ENCODE measurements at regions not wholly inside any gene's neighbourhood (a gene's known extent, or its start where the extent isn't known, plus 50 kb on each side); places are given as distances from the start of the nearest gene placed in this dataset.

GRCh38 chr14:87678624-87679023 is 314.4 kb downstream of the GALC start:
- no peak for FAIRE-seq
- CTCF ChIA-PET (ENCODE audit: low intra/inter-chr PET ratio, low total read pairs): no interaction called here
- Histone ChIP-seq H3K4me1 (ENCODE audit: insufficient read depth, low read length) (no peaks in the 10 kb centered on the region), H3K4me2 (ENCODE audit: low read depth, low read length) (no peak overlapping the region), H2AFZ (ENCODE audit: low read length) (no peak overlapping the region), H4K20me1 (ENCODE audit: insufficient read depth, low read length) (no peaks in the 10 kb centered on the region), H3K79me2 (ENCODE audit: insufficient read depth, low read length) (no peaks in the 10 kb centered on the region), H3K9ac (ENCODE audit: insufficient read depth, low read depth, low read length) (no peak overlapping the region), H3K36me3 (replicated peaks in 1 of 2; ENCODE audit: control insufficient read depth in 1 of 2, insufficient read depth in 2 of 2, low read length in 2 of 2) (no peaks in the 10 kb centered on the region), H3K27ac (ENCODE audit: extremely low read length, insufficient read depth, low read length) (no peak overlapping the region), H3K27me3 (ENCODE audit: control insufficient read depth in 1 of 2, insufficient read depth in 2 of 2, low read length in 2 of 2) (no peaks in the 10 kb centered on the region; a peak in 1 of 5 replicates), H3K9me3 (ENCODE audit: low read length) (no peaks in the 10 kb centered on the region), H3K4me3 (replicated peaks in 1 of 3; ENCODE audit: insufficient read depth in 1 of 3, low read depth in 2 of 3, low read length in 3 of 3) (no peak overlapping the region)
- BruUV-seq (replicated peaks): no TSS peak
- ATAC-seq: no peak
- in situ Hi-C loops (cut with HindIII; ENCODE audit: extremely low pct_ligation_motif_present, low pct_unique_long_range_greater_than_20kb): no loop called here
- no peak for DNase-seq (ENCODE audit: low spot score)
- POLR2A ChIA-PET: no interaction called here
- TF ChIP-seq YEATS4 (CRISPR knock-in tag; IDR thresholded peaks at IDR 0.05; ENCODE audit: borderline replicate concordance): no peak
- TF ChIP-seq NBN (conservative IDR thresholded peaks at IDR 0.05): no peak
- no peak for TF ChIP-seq ARID5B (CRISPR knock-in tag; IDR thresholded peaks at IDR 0.05)
- intact Hi-C loops (cut with micrococcal nuclease; ENCODE audit: unreplicated experiment): no loop called here
- 0% methylated on average over 4 of the region's 4 CpGs for WGBS (ENCODE audit: low lambda C conversion rate)

- Histone ChIP-seq H3K36me3 (replicated peaks in 1 of 2; ENCODE audit: control insufficient read depth in 1 of 2, insufficient read depth in 2 of 2, low read length in 2 of 2) (no peaks in the 10 kb centered on the region), H3K79me2 (ENCODE audit: insufficient read depth, low read length) (no peaks in the 10 kb centered on the region), H3K4me1 (ENCODE audit: insufficient read depth, low read length) (no peaks in the 10 kb centered on the region), H4K20me1 (ENCODE audit: insufficient read depth, low read length) (no peaks in the 10 kb centered on the region), H3K27me3 (ENCODE audit: control insufficient read depth in 1 of 2, insufficient read depth in 2 of 2, low read length in 2 of 2) (no peaks in the 10 kb centered on the region; a peak in 1 of 5 replicates), H3K4me3 (replicated peaks in 1 of 3; ENCODE audit: insufficient read depth in 1 of 3, low read depth in 2 of 3, low read length in 3 of 3) (no peak overlapping the region), H3K27ac (ENCODE audit: extremely low read length, insufficient read depth, low read length) (no peak overlapping the region), H3K9ac (ENCODE audit: insufficient read depth, low read depth, low read length) (no peak overlapping the region), H3K9me3 (ENCODE audit: low read length) (no peaks in the 10 kb centered on the region), H2AFZ (ENCODE audit: low read length) (no peak overlapping the region), H3K4me2 (ENCODE audit: low read depth, low read length) (no peak overlapping the region)
- in situ Hi-C loops (cut with HindIII; ENCODE audit: extremely low pct_ligation_motif_present, low pct_unique_long_range_greater_than_20kb) (no loop called here), intact Hi-C loops (cut with micrococcal nuclease; ENCODE audit: unreplicated experiment) (no loop called here)
- BruUV-seq (replicated peaks): no TSS peak
- no peak for DNase-seq (ENCODE audit: low spot score)
- POLR2A ChIA-PET: no interaction called here
- WGBS (ENCODE audit: low lambda C conversion rate): 2% methylated on average over 2 of the region's 2 CpGs
- FAIRE-seq: no peak
- CTCF ChIA-PET (ENCODE audit: low intra/inter-chr PET ratio, low total read pairs): no interaction called here
- ATAC-seq: no peak
- no peak for TF ChIP-seq SRSF4 (IDR thresholded peaks at IDR 0.05; ENCODE audit: low read depth, low read length, poor library complexity, severe bottlenecking)
- TF ChIP-seq RBM22 (optimal IDR thresholded peaks at IDR 0.05; ENCODE audit: low read length): no peak
- no peak for TF ChIP-seq ZBED4 (CRISPR knock-in tag; IDR thresholded peaks at IDR 0.05; ENCODE audit: borderline replicate concordance)
- no peak for TF ChIP-seq KLF15 (CRISPR knock-in tag; IDR thresholded peaks at IDR 0.05; ENCODE audit: borderline replicate concordance)
- no peak for TF ChIP-seq ARNTL (CRISPR knock-in tag; IDR thresholded peaks at IDR 0.05)
Measured at GRCh38 chr14:87676814-87677437, 316.1 kb downstream of the GALC start.
